Adrenal gland (tissue), 9 donors: ENCODE measurements at regions not wholly inside any gene's neighbourhood (a gene's known extent, or its start where the extent isn't known, plus 50 kb on each side); places are given as distances from the start of the nearest gene placed in this dataset.

Experiments used
- DNase-seq, 7 donors: peaks; one replicate each; pipeline ENCODE4 v3.0.0-alpha.2; 2019 to 2020
- H3K27ac ChIP-seq, 5 donors: fragments of 200-600 bp; sonication (generic) in 4 of 5; 1 replicate in 3 of 5; 2 replicates in 2 of 5; pipeline versions ENCODE4 v1.5.1 to v1.8.0; 2016 to 2020; ENCODE audit warnings: mild to moderate bottlenecking in 1 of 5
- H3K27me3 ChIP-seq: fragments of 200-600 bp; 2 replicates; pipeline ENCODE4 v1.8.0; 2021
- H3K36me3 ChIP-seq, 2 donors: fragments of 200-600 bp; replicated peaks in 1 of 2; 1 replicate in 1 of 2; 2 replicates in 1 of 2; pipeline versions ENCODE4 v1.5.1 to v1.8.0; 2018 to 2022
- H3K4me1 ChIP-seq, 2 donors: fragments of 200-600 bp; replicated peaks in 1 of 2; 1 replicate in 1 of 2; 2 replicates in 1 of 2; pipeline versions ENCODE4 v1.5.1 to v1.8.0; 2018 to 2021
- H3K4me3 ChIP-seq, 4 donors: fragments of 200-600 bp; sonication (generic) in 3 of 4; one replicate each; pipeline ENCODE4 v1.5.1; 2016 to 2018
- H3K9me3 ChIP-seq, 3 donors: fragments of 200-600 bp; sonication (generic) in 1 of 3; replicated peaks in 1 of 3; 1 replicate in 2 of 3; 2 replicates in 1 of 3; pipeline versions ENCODE4 v1.5.1 to v1.8.0; 2016 to 2021
- POLR2A ChIP-seq, 2 donors: fragments of 450-650 bp; IDR thresholded peaks; one replicate each; pipeline ENCODE4 v1.6.1; 2017; ENCODE audit warnings: antibody characterized with exemption in 2 of 2, mild to moderate bottlenecking in 2 of 2, moderate library complexity in 1 of 2
- WGBS, 4 donors: extraction: QIAGEN DNeasy Blood & Tissue Kit in 2 of 4; methylation state at CpG; one replicate each; pipeline versions ENCODE4 v1.1.5 to v1.1.7; 2013 to 2017; 5-methylcytosine and 5-hydroxymethylcytosine counted together
- intact Hi-C, 2 donors: fragments of 100-400 bp; cut with DNase I; formaldehyde crosslinking; loops; one replicate each; pipeline versions ENCODE4 v1.14.1 to v1.15.0; 2022 to 2023
- TF ChIP-seq, protein P1 (sequence below), 6 experiments: fragments of 450-650 bp in 4 of 6; fragments of 200-600 bp in 2 of 6; sonication (generic) in 1 of 6; IDR thresholded peaks; 1 replicate in 5 of 6; 2 replicates in 1 of 6; pipeline versions ENCODE4 v1.5.1 to v1.8.0; 2016 to 2021; ENCODE audit warnings: antibody characterized with exemption in 6 of 6, mild to moderate bottlenecking in 2 of 6, moderate library complexity in 1 of 6
- donor health status: healthy with polysubstance abuse.
- donor health status: Bipolar disorder and iron deficiency.
- donor health status: DM: yes; HTN: yes; CAD: no.
- donor health status: DM: no; HTN: no; CAD: no.
- donor health status: DM: no; HTN: no; CAD: no.

DNA sequence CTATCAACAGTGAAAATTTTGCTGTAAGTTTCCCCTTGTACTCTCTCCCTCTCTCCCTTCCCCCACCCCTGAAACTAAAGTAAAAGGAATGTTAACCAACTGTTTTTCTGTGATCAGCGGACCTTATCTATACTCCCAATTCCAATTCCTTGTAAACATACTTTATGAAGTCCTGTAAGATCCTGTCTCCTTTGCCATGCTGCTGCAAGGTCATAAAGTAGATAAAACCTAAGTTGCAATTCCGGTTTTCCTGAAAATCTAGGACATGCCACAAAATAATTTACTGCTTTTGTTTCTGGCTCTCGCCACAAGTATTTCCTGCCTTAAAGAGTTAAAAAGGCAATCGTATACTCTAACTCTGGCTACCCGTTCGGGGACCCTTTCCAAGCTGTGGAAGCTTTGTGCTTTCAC is 1469.0 kb downstream of the LRRC4C start:
- H3K9me3 ChIP-seq, result no peaks in the 10 kb centered on the region
- H3K4me3 ChIP-seq, result no peak overlapping the region
- TF ChIP-seq POLR2A (IDR thresholded peaks at IDR 0.05), result no peak
- TF ChIP-seq, protein P1, sequence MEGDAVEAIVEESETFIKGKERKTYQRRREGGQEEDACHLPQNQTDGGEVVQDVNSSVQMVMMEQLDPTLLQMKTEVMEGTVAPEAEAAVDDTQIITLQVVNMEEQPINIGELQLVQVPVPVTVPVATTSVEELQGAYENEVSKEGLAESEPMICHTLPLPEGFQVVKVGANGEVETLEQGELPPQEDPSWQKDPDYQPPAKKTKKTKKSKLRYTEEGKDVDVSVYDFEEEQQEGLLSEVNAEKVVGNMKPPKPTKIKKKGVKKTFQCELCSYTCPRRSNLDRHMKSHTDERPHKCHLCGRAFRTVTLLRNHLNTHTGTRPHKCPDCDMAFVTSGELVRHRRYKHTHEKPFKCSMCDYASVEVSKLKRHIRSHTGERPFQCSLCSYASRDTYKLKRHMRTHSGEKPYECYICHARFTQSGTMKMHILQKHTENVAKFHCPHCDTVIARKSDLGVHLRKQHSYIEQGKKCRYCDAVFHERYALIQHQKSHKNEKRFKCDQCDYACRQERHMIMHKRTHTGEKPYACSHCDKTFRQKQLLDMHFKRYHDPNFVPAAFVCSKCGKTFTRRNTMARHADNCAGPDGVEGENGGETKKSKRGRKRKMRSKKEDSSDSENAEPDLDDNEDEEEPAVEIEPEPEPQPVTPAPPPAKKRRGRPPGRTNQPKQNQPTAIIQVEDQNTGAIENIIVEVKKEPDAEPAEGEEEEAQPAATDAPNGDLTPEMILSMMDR (IDR thresholded peaks at IDR 0.05), result no peak
- no peaks in the 10 kb centered on the region for H3K4me1 ChIP-seq
- 4 to 10% (median 9%) methylated on average over 6 of the region's 6 CpGs for WGBS, 4 donors
- no peak overlapping the region for H3K27ac ChIP-seq
- intact Hi-C loops, result no loop called here
- H3K36me3 ChIP-seq, result no peaks in the 10 kb centered on the region
- no peaks in the 10 kb centered on the region for H3K27me3 ChIP-seq
- DNase-seq, result no peak

DNA sequence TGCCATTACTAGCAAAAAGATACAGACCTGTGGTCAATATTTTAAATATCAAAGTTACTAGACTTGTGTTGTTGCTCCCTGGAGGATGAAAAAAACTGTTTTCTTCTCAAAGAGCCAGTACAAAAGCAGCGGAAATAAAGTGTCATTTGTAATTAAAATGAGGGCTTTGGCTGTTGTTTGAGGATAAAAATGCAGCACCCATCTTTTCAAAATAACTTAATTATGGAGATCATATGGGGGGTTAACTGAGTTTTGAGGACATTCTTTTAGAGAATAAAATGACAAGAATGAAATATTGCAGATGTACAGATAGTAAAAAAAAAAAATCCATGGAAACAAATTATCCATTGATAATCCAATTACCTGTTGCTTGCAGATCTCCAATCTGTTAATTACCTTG is 1484.4 kb downstream of the LRRC4C start:
- Histone ChIP-seq H3K4me3 (no peak overlapping the region), H3K9me3 (no peaks in the 10 kb centered on the region), H3K4me1 (no peaks in the 10 kb centered on the region), H3K27ac (no peak overlapping the region), H3K36me3 (no peaks in the 10 kb centered on the region), H3K27me3 (no peaks in the 10 kb centered on the region)
- intact Hi-C loops, result no loop called here
- DNase-seq, result no peak
- 80 to 91% (median 81%) methylated on average over 1 of the region's 1 CpG for WGBS, 4 donors
- no peak for TF ChIP-seq POLR2A (IDR thresholded peaks at IDR 0.05)
- TF ChIP-seq, protein P1 (IDR thresholded peaks at IDR 0.05), result no peak

DNA sequence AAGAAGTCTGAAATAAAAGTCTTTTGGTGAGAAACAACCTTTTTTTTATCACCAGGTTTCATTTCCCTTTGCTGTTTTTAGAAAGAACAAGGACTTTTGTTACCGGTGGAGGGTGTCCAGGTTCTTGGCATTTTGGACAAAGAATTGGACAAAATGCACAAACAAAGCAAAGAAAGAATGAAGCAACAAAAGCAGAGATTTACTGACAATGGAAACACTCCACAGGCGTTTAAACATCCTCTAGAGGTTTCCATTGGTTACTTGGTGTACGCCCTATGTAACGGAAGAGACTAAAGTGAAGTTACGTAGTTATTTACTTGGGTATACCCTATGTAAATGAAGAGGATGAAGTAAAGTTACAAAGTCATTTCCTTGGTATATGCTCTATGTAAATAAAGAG is 1487.0 kb downstream of the LRRC4C start:
- DNase-seq, result no peak
- WGBS, 4 donors, result 76 to 84% (median 78%) methylated on average over 5 of the region's 5 CpGs
- Histone ChIP-seq H3K4me3 (no peak overlapping the region), H3K4me1 (no peaks in the 10 kb centered on the region), H3K9me3 (no peaks in the 10 kb centered on the region), H3K27me3 (no peaks in the 10 kb centered on the region), H3K27ac (no peak overlapping the region), H3K36me3 (no peaks in the 10 kb centered on the region)
- intact Hi-C loops, result no loop called here
- TF ChIP-seq POLR2A (IDR thresholded peaks at IDR 0.05), result no peak
- TF ChIP-seq, protein P1 (IDR thresholded peaks at IDR 0.05), result no peak

DNA sequence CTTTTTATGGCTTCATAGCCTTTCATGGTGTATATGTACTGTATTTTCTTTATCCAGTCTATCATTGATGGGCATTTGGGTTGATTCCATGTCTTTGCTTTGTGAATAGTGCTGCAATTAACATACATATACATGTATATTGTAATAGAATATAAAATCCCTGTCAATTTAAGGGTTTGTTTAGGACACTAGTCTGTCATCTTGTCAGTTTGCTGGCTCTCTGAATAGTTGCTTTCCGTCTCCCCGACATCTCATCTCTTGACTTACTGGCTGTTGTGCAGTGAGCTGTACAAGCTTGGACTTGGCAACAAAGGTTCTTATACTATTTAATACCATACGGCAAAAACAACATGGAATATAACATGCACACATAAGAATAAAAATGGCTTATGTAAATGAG is 1487.5 kb downstream of the LRRC4C start:
- Histone ChIP-seq H3K4me3 (no peak overlapping the region), H3K27ac (no peak overlapping the region), H3K4me1 (no peaks in the 10 kb centered on the region), H3K36me3 (no peaks in the 10 kb centered on the region), H3K27me3 (no peaks in the 10 kb centered on the region), H3K9me3 (no peaks in the 10 kb centered on the region)
- no peak for DNase-seq
- 84 to 91% (median 88%) methylated on average over 3 of the region's 3 CpGs for WGBS, 4 donors
- TF ChIP-seq, protein P1 (IDR thresholded peaks at IDR 0.05), result no peak
- no peak for TF ChIP-seq POLR2A (IDR thresholded peaks at IDR 0.05)
- intact Hi-C loops, result no loop called here
